ENCODE measurements at regions not wholly inside any gene's neighbourhood (a gene's known extent, or its start where the extent isn't known, plus 50 kb on each side); places are given as distances from the start of the nearest gene placed in this dataset.

GRCh38 chr20:12410783-12411182, 493.1 kb downstream of the BTBD3 start:
- Histone ChIP-seq H3K4me2 (replicated peaks; ENCODE audit: extremely low read depth, low read length, poor library complexity, severe bottlenecking) (no peak overlapping the region), H3K36me3 (replicated peaks in 1 of 2; ENCODE audit: control insufficient read depth in 1 of 2, insufficient read depth in 2 of 2, low read length in 2 of 2) (no peaks in the 10 kb centered on the region), H3K27me3 (ENCODE audit: control insufficient read depth in 2 of 2, insufficient read depth in 2 of 2, low read length in 2 of 2) (no peaks in the 10 kb centered on the region), H4K20me1 (ENCODE audit: insufficient read depth, low read length) (no peaks in the 10 kb centered on the region), H3K4me3 (replicated peaks in 1 of 3; ENCODE audit: low read depth in 2 of 3, low read length in 3 of 3) (no peak overlapping the region), H2AFZ (ENCODE audit: insufficient read depth, low read depth, low read length, poor library complexity, severe bottlenecking) (no peak overlapping the region), H3K4me1 (ENCODE audit: control insufficient read depth in 1 of 2, insufficient read depth in 2 of 2, low read length in 2 of 2) (no peaks in the 10 kb centered on the region), H3K9ac (ENCODE audit: insufficient read depth, low read length, poor library complexity, severe bottlenecking) (no peak overlapping the region), H3K27ac (ENCODE audit: low read depth in 1 of 2, low read length in 2 of 2) (no peak overlapping the region), H3K9me3 (replicated peaks in 1 of 2; ENCODE audit: control insufficient read depth in 1 of 2, insufficient read depth in 1 of 2, low read length in 2 of 2) (peaks cover 20 to 25% of the 10 kb centered on the region in 2 donors), H3K79me2 (ENCODE audit: insufficient read depth, low read length) (no peaks in the 10 kb centered on the region)
- TF ChIP-seq CTCF (IDR thresholded peaks at IDR 0.05), result no peak
- peaks cover 2 to 20% (median 11%) of the 10 kb centered on the region in 7 donors for H3K9me3 Mint-ChIP-seq
- H3K4me3 Mint-ChIP-seq, result no peak overlapping the region
- H3K4me1 Mint-ChIP-seq, result no peaks in the 10 kb centered on the region
- DNase-seq, result no peak
- no peaks in the 10 kb centered on the region for H3K27me3 Mint-ChIP-seq (ENCODE audit: low read depth in 3 of 3)
- H3K36me3 Mint-ChIP-seq, result no peaks in the 10 kb centered on the region
- intact Hi-C loops (cut with micrococcal nuclease), result no loop called here
- no peak overlapping the region for H3K27ac Mint-ChIP-seq

GRCh38 chr20:12411246-12411940, 493.7 kb downstream of the BTBD3 start:
- Histone ChIP-seq H3K9ac (ENCODE audit: insufficient read depth, low read length, poor library complexity, severe bottlenecking) (no peak overlapping the region), H3K27ac (ENCODE audit: low read depth in 1 of 2, low read length in 2 of 2) (no peak overlapping the region), H3K4me1 (ENCODE audit: control insufficient read depth in 1 of 2, insufficient read depth in 2 of 2, low read length in 2 of 2) (no peaks in the 10 kb centered on the region), H3K9me3 (replicated peaks in 1 of 2; ENCODE audit: control insufficient read depth in 1 of 2, insufficient read depth in 1 of 2, low read length in 2 of 2) (peaks cover 18 to 25% of the 10 kb centered on the region in 2 donors), H3K79me2 (ENCODE audit: insufficient read depth, low read length) (no peaks in the 10 kb centered on the region), H3K27me3 (ENCODE audit: control insufficient read depth in 2 of 2, insufficient read depth in 2 of 2, low read length in 2 of 2) (no peaks in the 10 kb centered on the region), H3K4me3 (replicated peaks in 1 of 3; ENCODE audit: low read depth in 2 of 3, low read length in 3 of 3) (no peak overlapping the region), H4K20me1 (ENCODE audit: insufficient read depth, low read length) (no peaks in the 10 kb centered on the region), H3K36me3 (replicated peaks in 1 of 2; ENCODE audit: control insufficient read depth in 1 of 2, insufficient read depth in 2 of 2, low read length in 2 of 2) (no peaks in the 10 kb centered on the region), H2AFZ (ENCODE audit: insufficient read depth, low read depth, low read length, poor library complexity, severe bottlenecking) (no peak overlapping the region), H3K4me2 (replicated peaks; ENCODE audit: extremely low read depth, low read length, poor library complexity, severe bottlenecking) (no peak overlapping the region)
- H3K27ac Mint-ChIP-seq, result no peak overlapping the region
- H3K4me3 Mint-ChIP-seq, result no peak overlapping the region
- no peaks in the 10 kb centered on the region for H3K36me3 Mint-ChIP-seq
- intact Hi-C loops (cut with micrococcal nuclease), result no loop called here
- WGBS (ENCODE audit: insufficient coverage), result 77% methylated on average over 2 of the region's 7 CpGs
- DNase-seq, result no peak
- no peaks in the 10 kb centered on the region for H3K4me1 Mint-ChIP-seq
- peaks cover 2 to 20% (median 11%) of the 10 kb centered on the region in 7 donors for H3K9me3 Mint-ChIP-seq
- H3K27me3 Mint-ChIP-seq (ENCODE audit: low read depth in 3 of 3), result no peaks in the 10 kb centered on the region
- no peak for TF ChIP-seq CTCF (IDR thresholded peaks at IDR 0.05)

All from CD14-positive monocyte (primary cell).